ENCODE measurements at regions not wholly inside any gene's neighbourhood (a gene's known extent, or its start where the extent isn't known, plus 50 kb on each side); places are given as distances from the start of the nearest gene placed in this dataset.

GRCh38 chr4:13833171-13833804, 205.8 kb upstream of the BOD1L1 start:
- DNase-seq (ENCODE audit: extremely low read depth in 1 of 11, low read depth in 9 of 11, low spot score in 4 of 11): no peak

DNA sequence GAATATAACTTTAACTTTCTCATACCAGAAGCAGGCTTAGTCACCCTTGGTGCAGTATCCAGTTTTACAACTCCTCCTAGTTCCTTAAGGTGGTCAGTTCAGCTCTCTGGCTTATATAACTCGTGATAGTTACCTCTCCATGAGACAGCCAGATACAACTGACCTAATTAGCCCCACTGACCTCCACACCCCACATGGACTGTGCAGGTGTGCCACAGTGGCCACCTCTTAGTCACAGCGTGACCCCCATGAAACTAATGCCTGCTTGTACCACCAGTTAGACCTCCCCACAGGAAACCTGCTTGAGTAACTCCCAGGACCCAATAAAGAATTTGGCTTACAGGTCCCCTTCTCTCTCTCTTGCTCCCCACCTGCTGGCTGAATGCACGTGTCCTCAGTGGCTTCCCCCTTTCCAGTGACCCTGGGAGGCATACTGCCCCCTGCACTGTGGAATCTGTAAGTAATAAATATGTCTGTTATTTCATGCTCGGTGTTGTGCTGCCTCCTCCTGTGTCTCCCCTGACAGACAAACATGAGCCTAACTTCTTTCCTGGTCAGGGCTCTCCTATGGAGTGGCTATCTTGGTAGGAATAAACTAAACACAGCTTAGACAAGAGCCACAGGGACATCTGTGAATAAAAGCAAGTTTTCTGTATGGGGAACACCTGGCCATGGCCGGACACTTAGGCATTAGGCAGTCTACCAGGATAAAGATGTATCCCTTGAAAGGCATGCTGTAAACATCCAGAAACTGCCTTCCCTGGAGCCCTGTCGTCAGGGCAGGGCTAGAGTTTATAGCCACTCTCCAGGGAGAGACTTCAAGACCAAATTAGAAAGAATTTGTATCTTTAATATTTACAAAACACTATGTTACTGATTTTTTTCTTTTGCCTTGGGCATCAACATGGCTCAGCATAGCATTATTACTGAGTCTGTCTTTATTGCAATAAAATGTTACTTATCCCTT, 209.7 kb upstream of the BOD1L1 start:
- DNase-seq (ENCODE audit: extremely low read depth in 1 of 11, low read depth in 9 of 11, low spot score in 4 of 11): no peak

GRCh38 chr4:13840502-13841190, 213.1 kb upstream of the BOD1L1 start:
- no peak for DNase-seq (ENCODE audit: extremely low read depth in 1 of 11, low read depth in 9 of 11, low spot score in 4 of 11)

GRCh38 chr4:13844740-13845139, 217.2 kb upstream of the BOD1L1 start:
- DNase-seq (ENCODE audit: extremely low read depth in 1 of 11, low read depth in 9 of 11, low spot score in 4 of 11): no peak

DNA sequence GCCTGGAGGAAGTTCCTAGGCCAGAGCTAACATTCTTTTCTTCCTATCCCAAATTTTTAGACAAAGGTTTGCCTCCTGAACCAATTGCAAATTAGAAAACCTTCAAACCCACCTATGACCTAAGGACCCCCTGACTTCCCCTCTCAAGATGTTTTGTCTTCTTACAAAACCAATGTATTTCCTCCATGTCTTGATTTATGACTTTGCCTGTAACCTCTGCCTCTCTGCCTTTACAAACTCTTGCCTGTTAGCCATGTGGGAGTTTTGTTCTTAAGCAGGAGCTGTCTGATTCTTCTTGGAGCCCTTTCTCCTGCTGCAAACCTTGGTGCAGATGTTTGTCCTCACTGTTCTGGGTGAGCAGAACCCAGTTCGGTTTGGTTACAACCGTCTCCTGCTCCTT, 222.3 kb upstream of the BOD1L1 start:
- peak; percentile 13 to 52 (median 31) for DNase-seq (ENCODE audit: extremely low read depth in 1 of 11, low read depth in 9 of 11, low spot score in 4 of 11)

DNA sequence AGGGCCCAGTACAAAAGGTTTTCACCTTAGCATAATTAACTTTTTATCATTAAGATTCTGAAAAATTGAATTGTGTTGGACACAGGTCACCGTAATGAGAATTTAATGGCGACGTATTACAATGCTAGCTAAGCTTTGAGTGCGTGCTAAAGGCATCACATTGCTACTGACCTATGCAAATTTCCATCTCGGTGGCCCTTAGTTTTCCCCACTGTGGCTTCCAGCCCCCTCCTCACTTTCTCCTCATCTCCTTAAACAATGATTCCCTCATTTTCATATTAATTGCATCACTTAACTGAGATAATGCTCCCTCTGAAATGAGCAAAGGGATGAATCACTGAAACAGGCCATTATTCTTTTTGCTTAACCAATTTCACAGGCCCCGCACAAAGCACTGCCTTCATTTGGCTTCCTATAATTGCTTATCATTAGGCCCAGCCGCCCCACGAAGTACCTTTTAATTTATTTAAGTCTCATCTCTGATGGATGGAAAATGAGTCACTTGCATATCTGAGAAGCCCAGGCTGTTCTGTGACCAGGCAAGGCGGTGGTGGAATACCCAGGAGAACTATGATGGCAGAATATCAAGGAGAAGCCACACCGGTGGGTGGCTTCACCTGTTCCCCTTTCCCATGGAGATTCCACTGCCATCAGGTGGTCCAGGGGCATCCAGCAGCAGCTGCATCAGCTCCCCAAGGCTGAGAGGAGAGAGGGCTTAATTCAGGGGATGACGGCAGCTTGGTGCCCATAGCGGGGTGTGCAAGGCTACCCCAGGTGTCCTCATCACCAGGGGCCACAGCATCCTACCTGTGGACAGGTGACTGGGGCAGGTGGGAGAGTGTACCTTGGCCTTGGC, 223.8 kb upstream of the BOD1L1 start:
- no peak for DNase-seq (ENCODE audit: extremely low read depth in 1 of 11, low read depth in 9 of 11, low spot score in 4 of 11)

- DNase-seq (ENCODE audit: extremely low read depth in 1 of 11, low read depth in 9 of 11, low spot score in 4 of 11): no peak
These were observed 224.9 kb upstream of the BOD1L1 start for GRCh38 chr4:13852411-13852810.

DNA sequence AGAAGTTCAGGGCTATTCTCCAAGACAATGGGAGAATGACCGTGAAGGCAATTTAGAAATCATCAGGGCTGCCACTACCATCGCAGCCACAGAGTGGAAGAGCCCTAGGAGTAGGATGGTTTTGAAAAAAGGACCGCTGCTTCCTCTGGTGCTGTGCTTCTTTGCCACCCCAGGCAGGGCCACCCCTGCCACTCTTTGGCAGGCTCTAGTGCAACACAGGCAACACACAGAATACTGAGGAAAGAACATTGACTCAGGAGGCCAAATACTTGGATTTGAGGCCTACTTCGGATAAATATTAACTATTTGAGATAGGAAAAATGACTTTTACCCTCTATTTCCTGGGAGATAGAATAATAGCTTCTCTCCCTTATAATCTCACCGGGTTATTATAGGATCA, 228.9 kb upstream of the BOD1L1 start:
- DNase-seq (ENCODE audit: extremely low read depth in 1 of 11, low read depth in 9 of 11, low spot score in 4 of 11): no peak

- no peak for DNase-seq (ENCODE audit: extremely low read depth in 1 of 11, low read depth in 9 of 11, low spot score in 4 of 11)
These were observed 229.9 kb upstream of the BOD1L1 start for GRCh38 chr4:13857397-13857796.

- no peak for DNase-seq (ENCODE audit: extremely low read depth in 1 of 11, low read depth in 9 of 11, low spot score in 4 of 11)
These were observed 230.3 kb upstream of the BOD1L1 start for GRCh38 chr4:13857800-13858199.

DNA sequence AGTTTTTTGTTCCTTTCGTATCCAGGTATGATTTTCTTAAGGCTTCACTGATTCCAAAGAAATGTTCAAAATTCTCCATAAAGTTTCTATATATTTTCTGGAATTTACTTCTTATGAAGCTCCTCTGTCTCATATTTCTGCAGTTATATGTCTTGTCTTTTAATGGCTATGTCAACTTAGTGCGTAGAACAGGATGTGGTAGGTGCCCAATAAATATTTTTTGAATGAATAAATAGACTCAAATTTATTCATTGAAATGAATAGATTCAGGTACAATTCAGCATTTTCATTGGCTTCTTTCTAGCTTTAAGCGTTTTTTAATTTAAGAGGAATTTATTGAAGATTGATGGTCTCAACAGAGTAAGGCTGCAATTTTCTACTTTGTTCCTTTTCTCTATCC, 231.9 kb upstream of the BOD1L1 start:
- DNase-seq (ENCODE audit: extremely low read depth in 1 of 11, low read depth in 9 of 11, low spot score in 4 of 11): no peak

DNA sequence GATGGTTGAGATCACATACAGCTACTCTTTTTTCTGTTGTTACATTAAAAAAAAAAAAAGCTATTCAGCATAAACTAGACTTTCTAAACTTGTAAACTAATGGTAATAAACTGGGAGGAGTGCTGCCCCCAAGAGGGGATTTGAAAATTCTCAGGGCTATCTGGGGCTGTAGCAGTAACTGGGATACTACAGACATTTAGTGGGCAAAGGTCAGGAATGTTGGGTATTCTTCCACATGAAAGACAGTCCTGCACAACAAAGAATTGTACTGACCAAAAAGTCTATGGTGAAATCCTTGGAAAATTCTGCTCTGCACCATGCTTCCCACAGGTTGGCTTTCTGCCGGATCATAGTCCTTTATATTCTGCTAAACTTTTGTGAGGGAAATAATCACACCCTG, 232.6 kb upstream of the BOD1L1 start:
- no peak for DNase-seq (ENCODE audit: extremely low read depth in 1 of 11, low read depth in 9 of 11, low spot score in 4 of 11)

DNA sequence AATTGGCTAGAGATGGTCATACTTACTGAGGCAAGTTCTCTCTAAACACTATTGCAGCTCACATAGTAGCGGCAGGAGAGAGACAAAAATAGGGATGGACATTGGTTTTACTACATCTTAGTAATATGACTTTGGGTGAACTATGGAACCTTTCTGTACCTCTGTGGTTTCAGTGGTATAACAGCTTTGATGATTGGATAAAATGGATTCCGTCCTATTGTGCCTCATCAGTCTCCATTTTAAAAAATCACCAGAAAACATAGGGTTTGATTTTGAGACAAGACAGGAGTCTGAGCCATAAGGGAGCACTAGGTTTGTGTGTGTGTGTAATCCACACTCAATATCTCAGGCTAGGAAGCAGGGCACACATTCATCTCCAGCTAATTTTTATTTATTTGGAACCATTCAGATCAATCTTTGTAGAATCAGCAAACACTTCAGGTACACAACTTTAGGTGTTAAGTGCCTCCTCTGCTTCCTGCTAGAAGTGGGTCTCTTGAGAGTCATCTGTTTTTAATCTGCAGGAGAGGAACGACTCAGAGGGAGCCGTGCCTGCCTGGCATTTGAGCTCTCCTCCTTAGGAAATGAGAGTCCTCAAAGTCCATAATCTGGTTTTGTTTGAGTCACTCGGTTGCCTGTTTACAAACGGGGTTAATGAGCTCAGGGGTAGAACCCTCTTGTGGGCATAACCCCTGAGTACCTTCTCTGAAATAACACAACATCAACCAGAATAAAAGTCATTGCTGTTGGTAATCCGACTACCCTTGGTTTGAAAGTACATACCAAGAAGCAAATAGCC, 238.5 kb upstream of the BOD1L1 start:
- no peak for DNase-seq (ENCODE audit: extremely low read depth in 1 of 11, low read depth in 9 of 11, low spot score in 4 of 11)

- DNase-seq (ENCODE audit: extremely low read depth in 1 of 11, low read depth in 9 of 11, low spot score in 4 of 11): no peak
These were observed 239.4 kb upstream of the BOD1L1 start for GRCh38 chr4:13866881-13867280.

GRCh38 chr4:13872155-13872554, 244.6 kb upstream of the BOD1L1 start:
- no peak for DNase-seq (ENCODE audit: extremely low read depth in 1 of 11, low read depth in 9 of 11, low spot score in 4 of 11)

DNA sequence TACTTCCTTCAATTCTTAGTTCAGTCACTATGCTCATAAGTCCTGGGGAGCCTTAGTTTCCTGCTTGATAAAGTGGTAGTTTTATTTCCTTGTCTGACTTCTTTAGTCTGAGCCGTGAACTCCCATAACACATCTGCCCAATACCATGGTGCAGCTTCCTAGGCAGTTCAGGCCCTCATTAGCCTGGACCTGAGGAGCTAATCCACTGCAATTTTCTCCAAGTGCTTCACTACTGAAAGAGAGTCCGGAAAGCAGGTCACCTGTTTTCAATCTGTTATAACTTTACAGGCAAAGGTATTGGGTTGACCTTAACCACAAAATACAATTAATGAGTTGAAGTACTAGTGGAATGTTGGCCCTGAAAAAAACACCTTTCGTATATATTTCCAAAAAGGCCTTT, 245.4 kb upstream of the BOD1L1 start:
- DNase-seq (ENCODE audit: extremely low read depth in 1 of 11, low read depth in 9 of 11, low spot score in 4 of 11): no peak

- no peak for DNase-seq (ENCODE audit: extremely low read depth in 1 of 11, low read depth in 9 of 11, low spot score in 4 of 11)
These were observed 247.7 kb upstream of the BOD1L1 start for GRCh38 chr4:13875181-13875580.

DNA sequence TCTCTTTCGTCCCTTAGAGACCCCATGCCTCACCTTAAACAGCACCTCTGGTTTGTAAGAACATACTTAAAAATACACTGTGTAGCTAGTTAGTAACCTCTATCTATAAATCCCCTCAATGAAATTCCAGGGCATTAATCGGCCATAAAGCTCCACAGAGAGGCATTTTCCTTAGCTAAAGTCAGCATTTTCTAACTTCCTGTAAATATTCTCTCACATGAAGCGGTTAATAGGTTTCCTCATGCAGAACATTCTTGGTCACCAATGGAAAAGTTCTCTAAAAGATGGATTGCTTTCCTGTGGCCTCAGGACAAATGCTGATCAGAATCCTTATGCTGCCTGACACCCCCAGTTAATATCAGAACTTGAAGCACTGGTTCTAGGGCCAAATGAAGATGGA, 248.6 kb upstream of the BOD1L1 start:
- DNase-seq (ENCODE audit: extremely low read depth in 1 of 11, low read depth in 9 of 11, low spot score in 4 of 11): peak in 2 of 11 donors; percentile 35 to 52

All from renal cortex interstitium (tissue), 11 donors.